ENCODE measurements at regions not wholly inside any gene's neighbourhood (a gene's known extent, or its start where the extent isn't known, plus 50 kb on each side); places are given as distances from the start of the nearest gene placed in this dataset.

DNA sequence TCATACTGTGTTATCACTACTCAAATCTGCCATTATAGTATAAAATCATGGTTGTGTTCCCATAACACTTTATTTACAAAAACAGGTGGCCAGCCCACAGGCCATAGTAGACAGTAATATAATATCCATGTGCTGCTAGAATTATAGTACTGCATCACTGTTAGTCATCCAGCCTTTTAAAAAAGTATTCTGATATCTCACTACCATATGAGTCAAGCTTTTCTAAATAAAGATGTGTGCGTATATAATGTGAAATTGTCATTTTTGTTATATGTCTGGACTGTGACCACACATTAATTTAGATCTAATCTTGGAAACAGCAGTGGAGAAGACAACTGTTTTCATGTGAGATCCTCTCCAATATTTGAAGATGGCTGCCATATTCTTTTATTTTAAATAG is 1049.1 kb upstream of the GOT2 start:
- TF ChIP-seq, protein P1, sequence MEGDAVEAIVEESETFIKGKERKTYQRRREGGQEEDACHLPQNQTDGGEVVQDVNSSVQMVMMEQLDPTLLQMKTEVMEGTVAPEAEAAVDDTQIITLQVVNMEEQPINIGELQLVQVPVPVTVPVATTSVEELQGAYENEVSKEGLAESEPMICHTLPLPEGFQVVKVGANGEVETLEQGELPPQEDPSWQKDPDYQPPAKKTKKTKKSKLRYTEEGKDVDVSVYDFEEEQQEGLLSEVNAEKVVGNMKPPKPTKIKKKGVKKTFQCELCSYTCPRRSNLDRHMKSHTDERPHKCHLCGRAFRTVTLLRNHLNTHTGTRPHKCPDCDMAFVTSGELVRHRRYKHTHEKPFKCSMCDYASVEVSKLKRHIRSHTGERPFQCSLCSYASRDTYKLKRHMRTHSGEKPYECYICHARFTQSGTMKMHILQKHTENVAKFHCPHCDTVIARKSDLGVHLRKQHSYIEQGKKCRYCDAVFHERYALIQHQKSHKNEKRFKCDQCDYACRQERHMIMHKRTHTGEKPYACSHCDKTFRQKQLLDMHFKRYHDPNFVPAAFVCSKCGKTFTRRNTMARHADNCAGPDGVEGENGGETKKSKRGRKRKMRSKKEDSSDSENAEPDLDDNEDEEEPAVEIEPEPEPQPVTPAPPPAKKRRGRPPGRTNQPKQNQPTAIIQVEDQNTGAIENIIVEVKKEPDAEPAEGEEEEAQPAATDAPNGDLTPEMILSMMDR (IDR thresholded peaks at IDR 0.05), result no peak
- TF ChIP-seq SIN3A (IDR thresholded peaks at IDR 0.05; ENCODE audit: borderline replicate concordance, insufficient read depth, low read depth, low read length), result no peak
- no peak for TF ChIP-seq POLR2AphosphoS5 (IDR thresholded peaks at IDR 0.05; ENCODE audit: low read depth, low read length)
- TF ChIP-seq, protein P2, sequence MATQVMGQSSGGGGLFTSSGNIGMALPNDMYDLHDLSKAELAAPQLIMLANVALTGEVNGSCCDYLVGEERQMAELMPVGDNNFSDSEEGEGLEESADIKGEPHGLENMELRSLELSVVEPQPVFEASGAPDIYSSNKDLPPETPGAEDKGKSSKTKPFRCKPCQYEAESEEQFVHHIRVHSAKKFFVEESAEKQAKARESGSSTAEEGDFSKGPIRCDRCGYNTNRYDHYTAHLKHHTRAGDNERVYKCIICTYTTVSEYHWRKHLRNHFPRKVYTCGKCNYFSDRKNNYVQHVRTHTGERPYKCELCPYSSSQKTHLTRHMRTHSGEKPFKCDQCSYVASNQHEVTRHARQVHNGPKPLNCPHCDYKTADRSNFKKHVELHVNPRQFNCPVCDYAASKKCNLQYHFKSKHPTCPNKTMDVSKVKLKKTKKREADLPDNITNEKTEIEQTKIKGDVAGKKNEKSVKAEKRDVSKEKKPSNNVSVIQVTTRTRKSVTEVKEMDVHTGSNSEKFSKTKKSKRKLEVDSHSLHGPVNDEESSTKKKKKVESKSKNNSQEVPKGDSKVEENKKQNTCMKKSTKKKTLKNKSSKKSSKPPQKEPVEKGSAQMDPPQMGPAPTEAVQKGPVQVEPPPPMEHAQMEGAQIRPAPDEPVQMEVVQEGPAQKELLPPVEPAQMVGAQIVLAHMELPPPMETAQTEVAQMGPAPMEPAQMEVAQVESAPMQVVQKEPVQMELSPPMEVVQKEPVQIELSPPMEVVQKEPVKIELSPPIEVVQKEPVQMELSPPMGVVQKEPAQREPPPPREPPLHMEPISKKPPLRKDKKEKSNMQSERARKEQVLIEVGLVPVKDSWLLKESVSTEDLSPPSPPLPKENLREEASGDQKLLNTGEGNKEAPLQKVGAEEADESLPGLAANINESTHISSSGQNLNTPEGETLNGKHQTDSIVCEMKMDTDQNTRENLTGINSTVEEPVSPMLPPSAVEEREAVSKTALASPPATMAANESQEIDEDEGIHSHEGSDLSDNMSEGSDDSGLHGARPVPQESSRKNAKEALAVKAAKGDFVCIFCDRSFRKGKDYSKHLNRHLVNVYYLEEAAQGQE (IDR thresholded peaks at IDR 0.05; ENCODE audit: insufficient read depth in 1 of 2, low read depth in 2 of 2, low read length in 1 of 2), result no peak

Data from Panc1 (cell line).